Inflammatory macrophage (primary cell): ENCODE measurements at regions not wholly inside any gene's neighbourhood (a gene's known extent, or its start where the extent isn't known, plus 50 kb on each side); places are given as distances from the start of the nearest gene placed in this dataset.
"Not testable (repeated sequence)": the region's sequence is repeated elsewhere in the genome, so short reads cannot be mapped to it uniquely, and the experiment has no call there.

ENCODE experiments used
- DNase-seq, 2 donors: peaks; one replicate each; pipeline ENCODE4 v3.0.0-alpha.2; 2020 to 2022

GRCh38 chr6:10343320-10343719 is 71.6 kb downstream of the TFAP2A start:
- DNase-seq, result no peak

- DNase-seq, result no peak
Measured at GRCh38 chr6:10341605-10342004, 73.3 kb downstream of the TFAP2A start.

- no peak for DNase-seq
Measured at GRCh38 chr6:10338151-10338550, 76.7 kb downstream of the TFAP2A start.

- DNase-seq, result not testable (repeated sequence)
Measured at GRCh38 chr6:10337376-10337775, 77.5 kb downstream of the TFAP2A start.

- DNase-seq, result no peak
Measured at GRCh38 chr6:10332111-10332510, 82.8 kb downstream of the TFAP2A start.

GRCh38 chr6:10331334-10331968 is 83.4 kb downstream of the TFAP2A start:
- DNase-seq, result no peak

GRCh38 chr6:10330515-10330914 is 84.4 kb downstream of the TFAP2A start:
- no peak for DNase-seq

GRCh38 chr6:10323018-10323417 is 91.9 kb downstream of the TFAP2A start:
- DNase-seq, result no peak

- DNase-seq, result no peak
Measured at GRCh38 chr6:10320291-10320690, 94.6 kb downstream of the TFAP2A start.

- DNase-seq, result no peak
Measured at GRCh38 chr6:10316373-10316721, 98.5 kb downstream of the TFAP2A start.

GRCh38 chr6:10315658-10316372 is 99.1 kb downstream of the TFAP2A start:
- no peak for DNase-seq

GRCh38 chr6:10315034-10315433 is 99.8 kb downstream of the TFAP2A start:
- DNase-seq, result no peak

- DNase-seq, result no peak
Measured at GRCh38 chr6:10314163-10314955, 100.5 kb downstream of the TFAP2A start.

- DNase-seq, result no peak
Measured at GRCh38 chr6:10313799-10314162, 101.1 kb downstream of the TFAP2A start.

- DNase-seq, result no peak
Measured at GRCh38 chr6:10312445-10312844, 102.4 kb downstream of the TFAP2A start.

- DNase-seq, result not testable (repeated sequence)
Measured at GRCh38 chr6:10311546-10312405, 103.1 kb downstream of the TFAP2A start.

- no peak for DNase-seq
Measured at GRCh38 chr6:10310826-10311225, 104.0 kb downstream of the TFAP2A start.

- no peak for DNase-seq
Measured at GRCh38 chr6:10310330-10310653, 104.6 kb downstream of the TFAP2A start.

GRCh38 chr6:10309457-10310329 is 105.2 kb downstream of the TFAP2A start:
- no peak for DNase-seq

- DNase-seq, result no peak
Measured at GRCh38 chr6:10307476-10307875, 107.4 kb downstream of the TFAP2A start.

GRCh38 chr6:10307028-10307427 is 107.8 kb downstream of the TFAP2A start:
- DNase-seq, result no peak
